Astrocyte of the cerebellum (primary cell): ENCODE measurements at regions not wholly inside any gene's neighbourhood (a gene's known extent, or its start where the extent isn't known, plus 50 kb on each side); places are given as distances from the start of the nearest gene placed in this dataset.

ENCODE experiments used
- DNase-seq: peaks from one replicate; pipeline ENCODE4 v3.0.0-alpha.2; 2011; ENCODE audit warnings: low read depth
- H3K4me3 ChIP-seq: 2 replicates; pipeline ENCODE4 v1.5.1; 2011; ENCODE audit warnings: mild to moderate bottlenecking, low read depth, low read length, moderate library complexity
- in situ Hi-C: cut with HindIII; loops from 2 replicates; pipeline ENCODE4 v1.10.0; 2017; ENCODE audit warnings: low sequenced_read_pairs
- TF ChIP-seq, protein P1 (sequence below): IDR thresholded peaks from 2 replicates; pipeline ENCODE4 v1.5.1; 2012; ENCODE audit warnings: low read length, low read depth, moderate library complexity, mild to moderate bottlenecking; ENCODE audit errors: missing control alignments

DNA sequence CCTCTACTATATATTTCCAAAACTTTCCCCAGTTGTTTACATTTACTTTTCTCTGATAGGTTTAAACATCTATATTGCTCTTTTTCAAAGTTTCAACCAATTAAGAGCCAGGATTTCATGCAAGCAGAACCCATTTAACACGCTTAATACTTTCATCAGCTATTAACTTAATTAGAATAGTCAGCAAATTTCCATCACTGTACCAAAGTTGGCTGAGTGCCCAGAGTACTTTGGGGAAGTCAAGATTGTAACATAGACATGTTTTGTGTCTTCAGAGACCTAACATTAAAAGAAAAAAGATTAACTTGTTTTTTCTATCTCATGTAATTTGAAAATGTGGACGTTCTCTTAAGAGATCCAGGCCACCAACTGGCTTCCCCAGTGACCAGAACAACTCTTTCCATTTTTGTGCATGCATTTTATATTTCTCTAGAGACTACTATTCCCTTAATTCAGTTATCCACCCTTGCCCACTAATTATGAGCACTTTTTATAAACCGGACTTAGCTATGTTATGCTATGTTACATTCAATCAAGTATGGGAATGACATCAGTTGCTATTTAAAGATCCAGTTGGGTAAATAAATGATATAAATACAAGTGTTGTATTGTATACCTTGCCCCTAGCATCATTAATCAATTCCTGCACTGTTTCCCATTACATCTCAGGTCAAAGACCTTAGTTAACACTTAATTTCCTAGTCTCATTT is 478.1 kb upstream of the NMUR2 start:
- TF ChIP-seq, protein P1, sequence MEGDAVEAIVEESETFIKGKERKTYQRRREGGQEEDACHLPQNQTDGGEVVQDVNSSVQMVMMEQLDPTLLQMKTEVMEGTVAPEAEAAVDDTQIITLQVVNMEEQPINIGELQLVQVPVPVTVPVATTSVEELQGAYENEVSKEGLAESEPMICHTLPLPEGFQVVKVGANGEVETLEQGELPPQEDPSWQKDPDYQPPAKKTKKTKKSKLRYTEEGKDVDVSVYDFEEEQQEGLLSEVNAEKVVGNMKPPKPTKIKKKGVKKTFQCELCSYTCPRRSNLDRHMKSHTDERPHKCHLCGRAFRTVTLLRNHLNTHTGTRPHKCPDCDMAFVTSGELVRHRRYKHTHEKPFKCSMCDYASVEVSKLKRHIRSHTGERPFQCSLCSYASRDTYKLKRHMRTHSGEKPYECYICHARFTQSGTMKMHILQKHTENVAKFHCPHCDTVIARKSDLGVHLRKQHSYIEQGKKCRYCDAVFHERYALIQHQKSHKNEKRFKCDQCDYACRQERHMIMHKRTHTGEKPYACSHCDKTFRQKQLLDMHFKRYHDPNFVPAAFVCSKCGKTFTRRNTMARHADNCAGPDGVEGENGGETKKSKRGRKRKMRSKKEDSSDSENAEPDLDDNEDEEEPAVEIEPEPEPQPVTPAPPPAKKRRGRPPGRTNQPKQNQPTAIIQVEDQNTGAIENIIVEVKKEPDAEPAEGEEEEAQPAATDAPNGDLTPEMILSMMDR: no peak
- no peak overlapping the region for H3K4me3 ChIP-seq
- no peak for DNase-seq
- in situ Hi-C loops: no loop called here

GRCh38 chr5:152884006-152884405 is 478.9 kb upstream of the NMUR2 start:
- TF ChIP-seq, protein P1: no peak
- no peak overlapping the region for H3K4me3 ChIP-seq
- DNase-seq: no peak
- in situ Hi-C loops: no loop called here

GRCh38 chr5:152900332-152900731 is 495.3 kb upstream of the NMUR2 start:
- in situ Hi-C loops: no loop called here
- TF ChIP-seq, protein P1: no peak
- no peak for DNase-seq
- H3K4me3 ChIP-seq: no peak overlapping the region

GRCh38 chr5:152901754-152902153 is 496.7 kb upstream of the NMUR2 start:
- TF ChIP-seq, protein P1: no peak
- H3K4me3 ChIP-seq: no peak overlapping the region
- in situ Hi-C loops: no loop called here
- DNase-seq: no peak

DNA sequence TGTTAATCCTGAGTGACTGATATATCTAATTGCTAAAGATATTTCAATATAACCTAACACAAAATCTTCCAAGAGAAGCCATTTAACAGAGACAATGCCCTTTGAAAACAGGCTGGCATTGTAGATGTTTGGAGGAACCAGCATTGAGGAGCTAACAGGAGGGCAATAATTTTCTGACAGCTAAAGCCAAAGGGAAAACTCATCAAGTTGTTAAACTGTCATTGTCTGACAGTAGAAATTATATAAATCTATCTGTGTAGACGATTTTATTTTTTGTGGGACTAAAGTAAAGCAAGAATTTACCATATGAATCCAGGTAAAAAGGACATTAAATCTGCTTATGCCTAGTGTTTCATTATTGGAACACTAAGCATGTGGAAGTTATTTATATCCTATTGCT is 500.2 kb upstream of the NMUR2 start:
- TF ChIP-seq, protein P1: no peak
- in situ Hi-C loops: no loop called here
- no peak overlapping the region for H3K4me3 ChIP-seq
- DNase-seq: no peak

DNA sequence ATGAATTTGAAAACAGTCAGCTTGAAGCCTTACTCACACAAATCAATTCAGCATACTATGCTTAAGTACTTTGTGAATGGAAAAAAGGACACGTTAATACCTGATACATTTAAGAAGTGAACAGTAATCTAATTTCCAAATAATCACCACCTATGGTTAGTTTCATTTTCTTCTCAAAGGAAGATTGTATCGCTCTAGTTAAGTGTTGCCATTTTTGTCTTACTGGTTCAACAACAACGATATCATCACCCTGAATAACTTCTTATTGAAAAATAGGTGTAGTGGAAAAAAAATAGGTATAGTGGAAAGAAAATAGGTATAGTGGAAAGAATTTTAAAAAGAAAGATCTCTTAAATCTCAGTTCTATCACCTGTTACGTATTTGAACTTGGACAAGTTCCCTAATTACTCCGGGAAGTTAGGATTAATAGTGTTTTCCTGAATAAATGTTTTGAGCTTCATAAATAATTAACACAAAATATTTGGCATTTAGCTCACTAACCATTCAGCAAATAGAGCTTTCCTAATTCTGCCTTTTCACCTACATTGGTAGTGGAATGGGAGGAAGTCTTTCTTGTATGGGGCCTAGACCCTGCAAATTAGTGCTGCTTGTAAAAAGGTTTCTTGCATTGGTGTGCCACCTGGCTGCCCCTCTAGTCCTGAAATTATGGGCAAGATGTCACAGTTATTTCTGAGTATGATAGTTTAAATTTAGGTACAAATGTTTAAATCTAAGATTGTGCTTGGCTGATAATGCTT is 502.6 kb upstream of the NMUR2 start:
- TF ChIP-seq, protein P1: no peak
- in situ Hi-C loops: no loop called here
- H3K4me3 ChIP-seq: no peak overlapping the region
- no peak for DNase-seq
